GM18526 (cell line): ENCODE measurements at regions not wholly inside any gene's neighbourhood (a gene's known extent, or its start where the extent isn't known, plus 50 kb on each side); places are given as distances from the start of the nearest gene placed in this dataset.

Experiments used
- POLR2A ChIP-seq: IDR thresholded peaks from 3 replicates; pipeline ENCODE4 v1.6.1; 2011; ENCODE audit not compliant: insufficient read length; ENCODE audit errors: extremely low read depth

- TF ChIP-seq POLR2A, result no peak
Measured at GRCh38 chrX:720825-721224, 90.2 kb downstream of the SHOX start.

- TF ChIP-seq POLR2A, result no peak
Measured at GRCh38 chrX:720250-720649, 89.7 kb downstream of the SHOX start.

- no peak for TF ChIP-seq POLR2A
Measured at GRCh38 chrX:716136-716535, 85.5 kb downstream of the SHOX start.

GRCh38 chrX:714131-714530, 83.5 kb downstream of the SHOX start:
- TF ChIP-seq POLR2A, result no peak
